A549 (cell line): ENCODE measurements at regions not wholly inside any gene's neighbourhood (a gene's known extent, or its start where the extent isn't known, plus 50 kb on each side); places are given as distances from the start of the nearest gene placed in this dataset.

Source experiments
- CTCF ChIP-seq: fragments of >200 bp; sonication (Bioruptor Twin); formaldehyde crosslinking; IDR thresholded peaks from 3 replicates; pipeline ENCODE4 v1.5.1; 2016
- ESRRA ChIP-seq: fragments of 150-350 bp; IDR thresholded peaks from 2 replicates; pipeline ENCODE4 v1.6.1; 2014; ENCODE audit warnings: mild to moderate bottlenecking, low read length, borderline replicate concordance
- MYC ChIP-seq: IDR thresholded peaks from 2 replicates; pipeline ENCODE4 v1.6.1; 2012; ENCODE audit warnings: mild to moderate bottlenecking, inconsistent platforms, low read length, improper control_type of control experiment, borderline replicate concordance
- POLR2A ChIP-seq: IDR thresholded peaks from 2 replicates; pipeline ENCODE4 v1.6.1; 2012; ENCODE audit warnings: mild to moderate bottlenecking, low read length
- SMC3 ChIP-seq: fragments of >200 bp; sonication (Bioruptor Twin); formaldehyde crosslinking; IDR thresholded peaks from 3 replicates; pipeline ENCODE4 v1.6.1; 2018; ENCODE audit warnings: inconsistent platforms
- USF2 ChIP-seq: fragments of 450-650 bp; IDR thresholded peaks from 2 replicates; pipeline ENCODE4 v1.6.1; 2014; ENCODE audit warnings: antibody characterized with exemption

- no peak for TF ChIP-seq CTCF
- no peak for TF ChIP-seq MYC
- no peak for TF ChIP-seq ESRRA
- no peak for TF ChIP-seq USF2
- no peak; the same call in 2 of the 3 replicates for TF ChIP-seq SMC3
- TF ChIP-seq POLR2A = no peak
Observed at GRCh38 chr10:28734938-28735759, 57.8 kb downstream of the BAMBI start.
